Central memory CD4-positive, alpha-beta T cell (primary cell): ENCODE measurements at regions not wholly inside any gene's neighbourhood (a gene's known extent, or its start where the extent isn't known, plus 50 kb on each side); places are given as distances from the start of the nearest gene placed in this dataset.

Experiments
- DNase-seq: peaks from one replicate; pipeline ENCODE4 v3.0.0; 2022

GRCh38 chr16:86093801-86094750 lies 195.1 kb downstream of the IRF8 start:
- no peak for DNase-seq

- DNase-seq = no peak
Observed at GRCh38 chr16:86095131-86095752, 196.3 kb downstream of the IRF8 start.

- no peak for DNase-seq
Observed at GRCh38 chr16:86095906-86096485, 197.0 kb downstream of the IRF8 start.

- DNase-seq = no peak
Observed at GRCh38 chr16:86096850-86097249, 197.9 kb downstream of the IRF8 start.

- no peak for DNase-seq
Observed at GRCh38 chr16:86099326-86099725, 200.4 kb downstream of the IRF8 start.

GRCh38 chr16:86100205-86101136 lies 201.5 kb downstream of the IRF8 start:
- DNase-seq = no peak

GRCh38 chr16:86101137-86101896 lies 202.4 kb downstream of the IRF8 start:
- no peak for DNase-seq

- no peak for DNase-seq
Observed at GRCh38 chr16:86101897-86102157, 202.9 kb downstream of the IRF8 start.

GRCh38 chr16:86103320-86103719 lies 204.4 kb downstream of the IRF8 start:
- no peak for DNase-seq

- DNase-seq = no peak
Observed at GRCh38 chr16:86104537-86105048, 205.6 kb downstream of the IRF8 start.

- DNase-seq = no peak
Observed at GRCh38 chr16:86107215-86107825, 208.4 kb downstream of the IRF8 start.

- DNase-seq = no peak
Observed at GRCh38 chr16:86108062-86108461, 209.1 kb downstream of the IRF8 start.

GRCh38 chr16:86110134-86110533 lies 211.2 kb downstream of the IRF8 start:
- no peak for DNase-seq

GRCh38 chr16:86110726-86111125 lies 211.8 kb downstream of the IRF8 start:
- no peak for DNase-seq

- no peak for DNase-seq
Observed at GRCh38 chr16:86112178-86112577, 213.2 kb downstream of the IRF8 start.

GRCh38 chr16:86117235-86117634 lies 218.3 kb downstream of the IRF8 start:
- DNase-seq = no peak

GRCh38 chr16:86117756-86118155 lies 218.8 kb downstream of the IRF8 start:
- no peak for DNase-seq

GRCh38 chr16:86118467-86119307 lies 219.7 kb downstream of the IRF8 start:
- no peak for DNase-seq

GRCh38 chr16:86120201-86121192 lies 221.5 kb downstream of the IRF8 start:
- no peak for DNase-seq
